ENCODE measurements at regions not wholly inside any gene's neighbourhood (a gene's known extent, or its start where the extent isn't known, plus 50 kb on each side); places are given as distances from the start of the nearest gene placed in this dataset.

GRCh38 chr22:46055911-46056545 lies 79.1 kb upstream of the WNT7B start:
- H3K9me3 ChIP-seq (ENCODE audit: low read depth, low read length) = no peaks in the 10 kb centered on the region
- peaks cover 77% of the 10 kb centered on the region for H3K4me1 ChIP-seq (ENCODE audit: insufficient read depth, low read length)
- no peaks in the 10 kb centered on the region for H3K27me3 ChIP-seq (ENCODE audit: insufficient read depth, low read length)

GRCh38 chr22:46056546-46057245 lies 79.7 kb upstream of the WNT7B start:
- Histone ChIP-seq H3K4me3 (ENCODE audit: low read length) (no peak overlapping the region), H3K27me3 (ENCODE audit: insufficient read depth, low read length) (no peaks in the 10 kb centered on the region), H3K4me1 (ENCODE audit: insufficient read depth, low read length) (peaks cover 73% of the 10 kb centered on the region), H3K9me3 (ENCODE audit: low read depth, low read length) (no peaks in the 10 kb centered on the region)

More at GRCh38 chr22:46055911-46056545, 79.1 kb upstream of the WNT7B start:
- H3K4me3 ChIP-seq (ENCODE audit: low read length) = no peak overlapping the region

- H3K9me3 ChIP-seq (ENCODE audit: low read depth, low read length) = no peaks in the 10 kb centered on the region
- no peak overlapping the region for H3K4me3 ChIP-seq (ENCODE audit: low read length)
- peaks cover 65% of the 10 kb centered on the region for H3K4me1 ChIP-seq (ENCODE audit: insufficient read depth, low read length)
- H3K27me3 ChIP-seq (ENCODE audit: insufficient read depth, low read length) = no peaks in the 10 kb centered on the region
Observed at GRCh38 chr22:46057246-46058090, 80.5 kb upstream of the WNT7B start.

GRCh38 chr22:46058091-46058420 lies 81.1 kb upstream of the WNT7B start:
- H3K4me1 ChIP-seq (ENCODE audit: insufficient read depth, low read length) = peaks cover 60% of the 10 kb centered on the region
- H3K9me3 ChIP-seq (ENCODE audit: low read depth, low read length) = no peaks in the 10 kb centered on the region
- H3K4me3 ChIP-seq (ENCODE audit: low read length) = no peak overlapping the region
- no peaks in the 10 kb centered on the region for H3K27me3 ChIP-seq (ENCODE audit: insufficient read depth, low read length)

GRCh38 chr22:46058591-46059519 lies 81.9 kb upstream of the WNT7B start:
- H3K4me1 ChIP-seq (ENCODE audit: insufficient read depth, low read length) = peaks cover 57% of the 10 kb centered on the region
- no peak overlapping the region for H3K4me3 ChIP-seq (ENCODE audit: low read length)
- H3K9me3 ChIP-seq (ENCODE audit: low read depth, low read length) = no peaks in the 10 kb centered on the region
- no peaks in the 10 kb centered on the region for H3K27me3 ChIP-seq (ENCODE audit: insufficient read depth, low read length)

GRCh38 chr22:46060292-46061123 lies 83.5 kb upstream of the WNT7B start:
- Histone ChIP-seq H3K27me3 (ENCODE audit: insufficient read depth, low read length) (no peaks in the 10 kb centered on the region), H3K9me3 (ENCODE audit: low read depth, low read length) (no peaks in the 10 kb centered on the region), H3K4me1 (ENCODE audit: insufficient read depth, low read length) (peaks cover 45% of the 10 kb centered on the region), H3K4me3 (ENCODE audit: low read length) (no peak overlapping the region)

GRCh38 chr22:46061124-46061500 lies 84.2 kb upstream of the WNT7B start:
- H3K4me3 ChIP-seq (ENCODE audit: low read length) = no peak overlapping the region
- H3K27me3 ChIP-seq (ENCODE audit: insufficient read depth, low read length) = no peaks in the 10 kb centered on the region
- peaks cover 39% of the 10 kb centered on the region for H3K4me1 ChIP-seq (ENCODE audit: insufficient read depth, low read length)
- no peaks in the 10 kb centered on the region for H3K9me3 ChIP-seq (ENCODE audit: low read depth, low read length)

- H3K27me3 ChIP-seq (ENCODE audit: insufficient read depth, low read length) = no peaks in the 10 kb centered on the region
- H3K4me3 ChIP-seq (ENCODE audit: low read length) = no peak overlapping the region
Observed at GRCh38 chr22:46061501-46062231, 84.7 kb upstream of the WNT7B start.

GRCh38 chr22:46062232-46062615 lies 85.3 kb upstream of the WNT7B start:
- no peaks in the 10 kb centered on the region for H3K27me3 ChIP-seq (ENCODE audit: insufficient read depth, low read length)
- no peak overlapping the region for H3K4me3 ChIP-seq (ENCODE audit: low read length)
- H3K9me3 ChIP-seq (ENCODE audit: low read depth, low read length) = no peaks in the 10 kb centered on the region
- H3K4me1 ChIP-seq (ENCODE audit: insufficient read depth, low read length) = peaks cover 36% of the 10 kb centered on the region

More at GRCh38 chr22:46061501-46062231, 84.7 kb upstream of the WNT7B start:
- Histone ChIP-seq H3K9me3 (ENCODE audit: low read depth, low read length) (no peaks in the 10 kb centered on the region), H3K4me1 (ENCODE audit: insufficient read depth, low read length) (peaks cover 36% of the 10 kb centered on the region)

- Histone ChIP-seq H3K27me3 (ENCODE audit: insufficient read depth, low read length) (no peaks in the 10 kb centered on the region), H3K9me3 (ENCODE audit: low read depth, low read length) (no peaks in the 10 kb centered on the region), H3K4me3 (ENCODE audit: low read length) (no peak overlapping the region), H3K4me1 (ENCODE audit: insufficient read depth, low read length) (peaks cover 34% of the 10 kb centered on the region)
Observed at GRCh38 chr22:46062971-46063631, 86.1 kb upstream of the WNT7B start.

- Histone ChIP-seq H3K4me1 (ENCODE audit: insufficient read depth, low read length) (peaks cover 30% of the 10 kb centered on the region), H3K27me3 (ENCODE audit: insufficient read depth, low read length) (no peaks in the 10 kb centered on the region), H3K4me3 (ENCODE audit: low read length) (no peak overlapping the region), H3K9me3 (ENCODE audit: low read depth, low read length) (no peaks in the 10 kb centered on the region)
Observed at GRCh38 chr22:46063846-46064227, 86.5 kb upstream of the PPARA start.

GRCh38 chr22:46064228-46064965 lies 85.9 kb upstream of the PPARA start:
- H3K27me3 ChIP-seq (ENCODE audit: insufficient read depth, low read length) = no peaks in the 10 kb centered on the region
- H3K4me1 ChIP-seq (ENCODE audit: insufficient read depth, low read length) = peaks cover 32% of the 10 kb centered on the region
- H3K9me3 ChIP-seq (ENCODE audit: low read depth, low read length) = no peaks in the 10 kb centered on the region
- no peak overlapping the region for H3K4me3 ChIP-seq (ENCODE audit: low read length)

Measured in mononuclear cell (primary cell).